SK-N-SH (cell line): ENCODE measurements at regions not wholly inside any gene's neighbourhood (a gene's known extent, or its start where the extent isn't known, plus 50 kb on each side); places are given as distances from the start of the nearest gene placed in this dataset.
A peak's percentile ranks its signal among the peaks of the same experiment; 100 is the strongest.

Source experiments
- CTCF ChIA-PET: fragments of 300-600, 350-600 bp; formaldehyde crosslinking; extraction: SDS; loops from one replicate; lab custom pipeline; 2021; lab: Yijun Ruan, JAX
- POLR2A ChIA-PET: fragments of 350-600 bp; sonication (Branson Sonifier 250); formaldehyde crosslinking; extraction: SDS; loops from one replicate; lab custom pipeline; 2020; ENCODE audit warnings: antibody characterized with exemption, inconsistent platforms; lab: Yijun Ruan, JAX
- DNase-seq: peaks from one replicate; pipeline ENCODE4 v3.0.0; 2012
- H2AFZ ChIP-seq: fragments of 200-600 bp; sonication (generic); 2 replicates; pipeline ENCODE4 v1.8.1; 2016; ENCODE audit warnings: antibody characterized with exemption, mild to moderate bottlenecking, low read depth
- H3F3A ChIP-seq: fragments of 200-600 bp; sonication (generic); replicated peaks from 2 replicates; pipeline ENCODE3; 2016; ENCODE audit warnings: antibody characterized with exemption, mild to moderate bottlenecking; ENCODE audit not compliant: insufficient read depth
- H3K27ac ChIP-seq, 2 experiments: fragments of 200-500 bp in 1 of 2; fragments of 200-600 bp in 1 of 2; sonication (Bioruptor generic) in 1 of 2; sonication (generic), shearing (Covaris generic) in 1 of 2; 2 replicates each; pipeline versions ENCODE4 v1.5.1 to v1.6.1; 2014 to 2016; ENCODE audit warnings: low read depth in 2 of 2, inconsistent platforms in 1 of 2, low read length in 1 of 2, mild to moderate bottlenecking in 1 of 2, mixed read lengths in 1 of 2
- H3K27me3 ChIP-seq: fragments of 200-600 bp; sonication (generic), shearing (Covaris generic); 2 replicates; pipeline ENCODE4 v1.6.1; 2016; ENCODE audit warnings: mixed run types; ENCODE audit not compliant: insufficient read depth
- H3K36me3 ChIP-seq, 2 experiments: fragments of 200-500 bp in 1 of 2; fragments of 200-600 bp in 1 of 2; sonication (Bioruptor generic) in 1 of 2; sonication (generic) in 1 of 2; replicated peaks in 1 of 2; 2 replicates each; pipeline versions ENCODE3 to v1.5.1; 2014 to 2016; ENCODE audit warnings: low read length in 1 of 2, mild to moderate bottlenecking in 1 of 2; ENCODE audit not compliant: insufficient read depth in 2 of 2, control insufficient read depth in 1 of 2
- H3K4me1 ChIP-seq, 2 experiments: fragments of 200-500 bp in 1 of 2; fragments of 200-600 bp in 1 of 2; sonication (Bioruptor generic) in 1 of 2; sonication (generic), shearing (Covaris generic) in 1 of 2; 2 replicates each; pipeline versions ENCODE4 v1.5.1 to v1.6.1; 2014 to 2016; ENCODE audit warnings: low read depth in 1 of 2, low read length in 1 of 2, mixed run types in 1 of 2; ENCODE audit not compliant: insufficient read depth in 2 of 2, control insufficient read depth in 1 of 2
- H3K4me2 ChIP-seq: fragments of 200-600 bp; sonication (generic), shearing (Covaris generic); 2 replicates; pipeline ENCODE4 v1.6.1; 2017; ENCODE audit warnings: mixed run types
- H3K4me3 ChIP-seq, 2 experiments: fragments of 200-500 bp in 1 of 2; fragments of 200-600 bp in 1 of 2; sonication (Bioruptor generic) in 1 of 2; sonication (generic), shearing (Covaris generic) in 1 of 2; 2 replicates each; pipeline versions ENCODE4 v1.5.1 to v1.8.1; 2014 to 2016; ENCODE audit warnings: low read depth in 2 of 2, inconsistent platforms in 1 of 2, low read length in 1 of 2, mild to moderate bottlenecking in 1 of 2, mixed read lengths in 1 of 2, moderate library complexity in 1 of 2
- H3K79me2 ChIP-seq: fragments of 200-600 bp; sonication (generic); 2 replicates; pipeline ENCODE4 v1.8.1; 2017; ENCODE audit warnings: mild to moderate bottlenecking; ENCODE audit not compliant: insufficient read depth
- H3K9ac ChIP-seq: fragments of 200-600 bp; sonication (generic); 2 replicates; pipeline ENCODE4 v1.6.1; 2017; ENCODE audit warnings: mixed run types
- H3K9me2 ChIP-seq: fragments of 200-600 bp; sonication (generic); 2 replicates; pipeline ENCODE4 v1.6.1; 2017; ENCODE audit warnings: mixed run types
- H3K9me3 ChIP-seq: fragments of 200-600 bp; sonication (generic); 2 replicates; pipeline ENCODE4 v1.6.1; 2017; ENCODE audit warnings: mixed run types, mild to moderate bottlenecking, moderate library complexity
- H4K20me1 ChIP-seq: fragments of 200-600 bp; sonication (generic); 2 replicates; pipeline ENCODE4 v1.6.1; 2017; ENCODE audit warnings: mild to moderate bottlenecking, mixed run types; ENCODE audit not compliant: insufficient read depth
- CHD2 ChIP-seq: fragments of 150-350 bp; IDR thresholded peaks from 2 replicates; pipeline ENCODE4 v1.6.1; 2018; ENCODE audit warnings: low read length; ENCODE audit not compliant: partially characterized antibody
- EP300 ChIP-seq, 2 experiments: IDR thresholded peaks; 2 replicates each; pipeline versions ENCODE4 v1.4.0 to v1.6.1; 2012; ENCODE audit warnings: borderline replicate concordance in 1 of 2, low read depth in 1 of 2, low read length in 1 of 2
- FOSL2 ChIP-seq: IDR thresholded peaks from 2 replicates; pipeline ENCODE4 v1.4.0; 2012; ENCODE audit warnings: low read depth, mild to moderate bottlenecking, moderate library complexity, borderline replicate concordance
- FOXJ3 ChIP-seq: sonication (generic); formaldehyde crosslinking; IDR thresholded peaks from 2 replicates; pipeline ENCODE4 v1.5.1; 2020; ENCODE audit warnings: mild to moderate bottlenecking, missing genetic modification reagents
- FOXM1 ChIP-seq: IDR thresholded peaks from 2 replicates; pipeline ENCODE4 v1.4.0; 2012; ENCODE audit warnings: low read depth, mild to moderate bottlenecking
- GABPA ChIP-seq: IDR thresholded peaks from 2 replicates; pipeline ENCODE4 v1.4.0; 2012; ENCODE audit warnings: low read depth, mild to moderate bottlenecking
- JUND ChIP-seq: IDR thresholded peaks from 2 replicates; pipeline ENCODE4 v1.4.0; 2012
- MEF2A ChIP-seq: IDR thresholded peaks from 2 replicates; pipeline ENCODE4 v1.4.0; 2012; ENCODE audit warnings: low read depth, borderline replicate concordance
- MXI1 ChIP-seq: IDR thresholded peaks from 2 replicates; pipeline ENCODE4 v1.6.1; 2012; ENCODE audit warnings: mild to moderate bottlenecking, low read depth, low read length, improper control_type of control experiment
- NFIC ChIP-seq: IDR thresholded peaks from 2 replicates; pipeline ENCODE4 v1.4.0; 2012; ENCODE audit warnings: borderline replicate concordance
- NRF1 ChIP-seq: IDR thresholded peaks from 2 replicates; pipeline ENCODE4 v1.6.1; 2012; ENCODE audit warnings: low read depth, mild to moderate bottlenecking, low read length
- RAD21 ChIP-seq: IDR thresholded peaks from 2 replicates; pipeline ENCODE4 v1.6.1; 2012; ENCODE audit warnings: mild to moderate bottlenecking, low read length
- RXRA ChIP-seq: IDR thresholded peaks from 2 replicates; pipeline ENCODE4 v1.4.0; 2012; ENCODE audit warnings: low read depth, mild to moderate bottlenecking, borderline replicate concordance
- SIN3A ChIP-seq: IDR thresholded peaks from 2 replicates; pipeline ENCODE4 v1.6.1; 2012; ENCODE audit warnings: low read depth, mild to moderate bottlenecking, low read length, moderate library complexity, borderline replicate concordance
- WGBS: methylation state at CpG from one replicate; pipeline ENCODE4 v1.1.6; 2017; ENCODE audit warnings: low lambda C conversion rate; 5-methylcytosine and 5-hydroxymethylcytosine counted together
- TF ChIP-seq, protein P1 (sequence below): IDR thresholded peaks from 2 replicates; pipeline ENCODE4 v1.4.0; 2012; ENCODE audit warnings: low read depth, borderline replicate concordance
- TF ChIP-seq, protein P2 (sequence below): IDR thresholded peaks from 2 replicates; pipeline ENCODE4; 2012
- TF ChIP-seq, protein P3 (sequence below): fragments of 200-600 bp; sonication (generic); IDR thresholded peaks from 2 replicates; pipeline ENCODE4 v1.6.1; 2017; ENCODE audit warnings: antibody characterized with exemption, mild to moderate bottlenecking, moderate library complexity
- TF ChIP-seq, protein P4 (sequence below): fragments of 150-350 bp; IDR thresholded peaks from 2 replicates; pipeline ENCODE4 v1.6.1; 2016; ENCODE audit warnings: mild to moderate bottlenecking, low read depth, low read length
- TF ChIP-seq, protein P5 (sequence below): IDR thresholded peaks from 2 replicates; pipeline ENCODE4 v1.6.1; 2012; ENCODE audit warnings: mild to moderate bottlenecking, low read depth, low read length, moderate library complexity
- TF ChIP-seq, protein P6 (sequence below): IDR thresholded peaks from 2 replicates; pipeline ENCODE4 v1.4.0; 2012; ENCODE audit warnings: low read depth

DNA sequence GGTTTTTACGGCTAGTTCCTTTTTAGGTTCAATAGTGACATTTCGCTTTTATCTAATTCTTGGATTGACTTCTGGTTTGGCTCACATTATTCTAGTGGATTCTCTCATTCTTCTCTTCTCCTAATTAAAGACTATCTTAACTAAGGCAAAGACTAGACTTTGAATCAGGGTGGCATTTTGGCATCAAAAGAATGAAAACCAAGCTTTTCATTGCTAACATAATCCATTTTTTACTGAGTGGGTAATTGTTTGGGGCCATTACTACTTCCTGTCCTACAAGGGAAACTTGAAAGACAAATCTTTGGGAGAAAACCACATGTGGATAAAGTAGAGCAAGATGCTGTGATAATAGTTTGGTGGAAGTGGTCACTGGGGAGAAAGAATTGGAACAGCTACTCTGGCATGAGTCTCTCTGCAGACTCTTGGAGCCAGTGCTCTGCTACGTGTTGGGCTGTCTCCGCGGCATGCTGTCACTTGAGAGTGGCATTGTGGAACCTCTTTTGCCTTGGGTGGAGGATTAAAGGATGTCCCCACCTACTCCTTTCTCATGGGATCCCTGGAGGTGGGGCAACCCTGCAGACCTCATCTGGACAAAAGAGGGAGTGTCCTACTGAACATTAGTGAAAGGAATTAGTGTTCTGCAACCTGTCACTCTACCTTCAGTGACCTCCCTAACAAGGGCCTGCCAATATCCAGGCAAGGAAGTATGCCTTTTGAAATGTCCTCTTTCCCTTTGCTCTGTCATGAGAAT, 280.4 kb downstream of the PSAT1 start (continued):
- TF ChIP-seq JUND = no peak
- TF ChIP-seq, all 33 proteins: peak for 0

DNA sequence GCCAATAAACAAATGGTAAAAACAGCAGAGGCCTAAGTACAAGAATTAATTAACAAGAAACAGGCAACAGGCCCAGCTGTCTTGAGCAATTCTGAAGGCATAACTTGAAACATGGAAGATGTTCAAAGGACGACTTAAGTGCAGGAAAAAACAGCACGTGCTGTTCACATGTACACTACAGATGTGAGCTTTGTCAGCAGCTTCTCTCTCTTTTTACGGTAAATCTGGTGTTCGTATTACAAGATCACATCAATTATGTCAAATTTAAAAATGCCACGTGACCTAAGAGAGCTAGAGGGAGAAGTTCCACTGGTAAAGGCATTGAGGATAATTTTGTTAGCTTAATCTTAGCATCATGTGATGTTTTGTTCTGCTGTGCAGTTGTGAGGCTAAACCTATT, 281.1 kb downstream of the PSAT1 start:
- Histone ChIP-seq H3K9me3 (no peaks in the 10 kb centered on the region), H3K9ac (no peak overlapping the region), H3K79me2 (no peaks in the 10 kb centered on the region), H2AFZ (no peak overlapping the region; the same call in 1 of the 2 replicates), H3K27me3 (no peaks in the 10 kb centered on the region), H3K27ac (peak overlapping the region in 1 of 2 experiments; percentile 82; a peak in 2 of 4 replicates), H3K4me2 (no peak overlapping the region), H3K4me3 (no peak overlapping the region), H4K20me1 (no peaks in the 10 kb centered on the region), H3F3A (no peaks in the 10 kb centered on the region), H3K36me3 (no peaks in the 10 kb centered on the region), H3K4me1 (peaks cover 3 to 8% of the 10 kb centered on the region in 2 experiments; a peak in 2 of 4 replicates), H3K9me2 (no peaks in the 10 kb centered on the region)
- ChIA-PET CTCF (interaction anchor here (0.9 to 1.0 kb wide), 2 partner anchors 139 to 140 kb away, joined by 3 to 4 read pairs; no protein-coding TSS in a partner anchor), POLR2A (no interaction called here)
- DNase-seq = no peak
- 47% methylated on average over 5 of the region's 5 CpGs for WGBS
- TF ChIP-seq RXRA = no peak
- TF ChIP-seq, protein P1, sequence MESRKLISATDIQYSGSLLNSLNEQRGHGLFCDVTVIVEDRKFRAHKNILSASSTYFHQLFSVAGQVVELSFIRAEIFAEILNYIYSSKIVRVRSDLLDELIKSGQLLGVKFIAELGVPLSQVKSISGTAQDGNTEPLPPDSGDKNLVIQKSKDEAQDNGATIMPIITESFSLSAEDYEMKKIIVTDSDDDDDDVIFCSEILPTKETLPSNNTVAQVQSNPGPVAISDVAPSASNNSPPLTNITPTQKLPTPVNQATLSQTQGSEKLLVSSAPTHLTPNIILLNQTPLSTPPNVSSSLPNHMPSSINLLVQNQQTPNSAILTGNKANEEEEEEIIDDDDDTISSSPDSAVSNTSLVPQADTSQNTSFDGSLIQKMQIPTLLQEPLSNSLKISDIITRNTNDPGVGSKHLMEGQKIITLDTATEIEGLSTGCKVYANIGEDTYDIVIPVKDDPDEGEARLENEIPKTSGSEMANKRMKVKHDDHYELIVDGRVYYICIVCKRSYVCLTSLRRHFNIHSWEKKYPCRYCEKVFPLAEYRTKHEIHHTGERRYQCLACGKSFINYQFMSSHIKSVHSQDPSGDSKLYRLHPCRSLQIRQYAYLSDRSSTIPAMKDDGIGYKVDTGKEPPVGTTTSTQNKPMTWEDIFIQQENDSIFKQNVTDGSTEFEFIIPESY = no peak
- TF ChIP-seq NRF1 = no peak
- TF ChIP-seq, protein P2, sequence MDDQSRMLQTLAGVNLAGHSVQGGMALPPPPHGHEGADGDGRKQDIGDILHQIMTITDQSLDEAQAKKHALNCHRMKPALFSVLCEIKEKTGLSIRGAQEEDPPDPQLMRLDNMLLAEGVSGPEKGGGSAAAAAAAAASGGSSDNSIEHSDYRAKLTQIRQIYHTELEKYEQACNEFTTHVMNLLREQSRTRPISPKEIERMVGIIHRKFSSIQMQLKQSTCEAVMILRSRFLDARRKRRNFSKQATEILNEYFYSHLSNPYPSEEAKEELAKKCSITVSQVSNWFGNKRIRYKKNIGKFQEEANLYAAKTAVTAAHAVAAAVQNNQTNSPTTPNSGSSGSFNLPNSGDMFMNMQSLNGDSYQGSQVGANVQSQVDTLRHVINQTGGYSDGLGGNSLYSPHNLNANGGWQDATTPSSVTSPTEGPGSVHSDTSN = no peak
- TF ChIP-seq FOXM1 = no peak
- TF ChIP-seq, protein P3, sequence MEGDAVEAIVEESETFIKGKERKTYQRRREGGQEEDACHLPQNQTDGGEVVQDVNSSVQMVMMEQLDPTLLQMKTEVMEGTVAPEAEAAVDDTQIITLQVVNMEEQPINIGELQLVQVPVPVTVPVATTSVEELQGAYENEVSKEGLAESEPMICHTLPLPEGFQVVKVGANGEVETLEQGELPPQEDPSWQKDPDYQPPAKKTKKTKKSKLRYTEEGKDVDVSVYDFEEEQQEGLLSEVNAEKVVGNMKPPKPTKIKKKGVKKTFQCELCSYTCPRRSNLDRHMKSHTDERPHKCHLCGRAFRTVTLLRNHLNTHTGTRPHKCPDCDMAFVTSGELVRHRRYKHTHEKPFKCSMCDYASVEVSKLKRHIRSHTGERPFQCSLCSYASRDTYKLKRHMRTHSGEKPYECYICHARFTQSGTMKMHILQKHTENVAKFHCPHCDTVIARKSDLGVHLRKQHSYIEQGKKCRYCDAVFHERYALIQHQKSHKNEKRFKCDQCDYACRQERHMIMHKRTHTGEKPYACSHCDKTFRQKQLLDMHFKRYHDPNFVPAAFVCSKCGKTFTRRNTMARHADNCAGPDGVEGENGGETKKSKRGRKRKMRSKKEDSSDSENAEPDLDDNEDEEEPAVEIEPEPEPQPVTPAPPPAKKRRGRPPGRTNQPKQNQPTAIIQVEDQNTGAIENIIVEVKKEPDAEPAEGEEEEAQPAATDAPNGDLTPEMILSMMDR = no peak
- TF ChIP-seq EP300 (IDR thresholded peaks at IDR 0.05; ENCODE audit: borderline replicate concordance in 1 of 2, low read depth in 1 of 2, low read length in 1 of 2) = peak in 1 of 2 experiments; percentile 75; a peak in 2 of 4 replicates
- TF ChIP-seq NFIC = no peak
- no peak for TF ChIP-seq RAD21
- no peak for TF ChIP-seq SIN3A
- TF ChIP-seq JUND = no peak
- TF ChIP-seq GABPA = no peak
- TF ChIP-seq FOSL2 = no peak
- no peak for TF ChIP-seq MEF2A
- peak; percentile 87; the same call in 1 of the 2 replicates for TF ChIP-seq MXI1
- TF ChIP-seq, protein P4, sequence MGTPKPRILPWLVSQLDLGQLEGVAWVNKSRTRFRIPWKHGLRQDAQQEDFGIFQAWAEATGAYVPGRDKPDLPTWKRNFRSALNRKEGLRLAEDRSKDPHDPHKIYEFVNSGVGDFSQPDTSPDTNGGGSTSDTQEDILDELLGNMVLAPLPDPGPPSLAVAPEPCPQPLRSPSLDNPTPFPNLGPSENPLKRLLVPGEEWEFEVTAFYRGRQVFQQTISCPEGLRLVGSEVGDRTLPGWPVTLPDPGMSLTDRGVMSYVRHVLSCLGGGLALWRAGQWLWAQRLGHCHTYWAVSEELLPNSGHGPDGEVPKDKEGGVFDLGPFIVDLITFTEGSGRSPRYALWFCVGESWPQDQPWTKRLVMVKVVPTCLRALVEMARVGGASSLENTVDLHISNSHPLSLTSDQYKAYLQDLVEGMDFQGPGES = no peak
- TF ChIP-seq, protein P5, sequence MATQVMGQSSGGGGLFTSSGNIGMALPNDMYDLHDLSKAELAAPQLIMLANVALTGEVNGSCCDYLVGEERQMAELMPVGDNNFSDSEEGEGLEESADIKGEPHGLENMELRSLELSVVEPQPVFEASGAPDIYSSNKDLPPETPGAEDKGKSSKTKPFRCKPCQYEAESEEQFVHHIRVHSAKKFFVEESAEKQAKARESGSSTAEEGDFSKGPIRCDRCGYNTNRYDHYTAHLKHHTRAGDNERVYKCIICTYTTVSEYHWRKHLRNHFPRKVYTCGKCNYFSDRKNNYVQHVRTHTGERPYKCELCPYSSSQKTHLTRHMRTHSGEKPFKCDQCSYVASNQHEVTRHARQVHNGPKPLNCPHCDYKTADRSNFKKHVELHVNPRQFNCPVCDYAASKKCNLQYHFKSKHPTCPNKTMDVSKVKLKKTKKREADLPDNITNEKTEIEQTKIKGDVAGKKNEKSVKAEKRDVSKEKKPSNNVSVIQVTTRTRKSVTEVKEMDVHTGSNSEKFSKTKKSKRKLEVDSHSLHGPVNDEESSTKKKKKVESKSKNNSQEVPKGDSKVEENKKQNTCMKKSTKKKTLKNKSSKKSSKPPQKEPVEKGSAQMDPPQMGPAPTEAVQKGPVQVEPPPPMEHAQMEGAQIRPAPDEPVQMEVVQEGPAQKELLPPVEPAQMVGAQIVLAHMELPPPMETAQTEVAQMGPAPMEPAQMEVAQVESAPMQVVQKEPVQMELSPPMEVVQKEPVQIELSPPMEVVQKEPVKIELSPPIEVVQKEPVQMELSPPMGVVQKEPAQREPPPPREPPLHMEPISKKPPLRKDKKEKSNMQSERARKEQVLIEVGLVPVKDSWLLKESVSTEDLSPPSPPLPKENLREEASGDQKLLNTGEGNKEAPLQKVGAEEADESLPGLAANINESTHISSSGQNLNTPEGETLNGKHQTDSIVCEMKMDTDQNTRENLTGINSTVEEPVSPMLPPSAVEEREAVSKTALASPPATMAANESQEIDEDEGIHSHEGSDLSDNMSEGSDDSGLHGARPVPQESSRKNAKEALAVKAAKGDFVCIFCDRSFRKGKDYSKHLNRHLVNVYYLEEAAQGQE = no peak
- TF ChIP-seq CHD2 = no peak
- TF ChIP-seq, protein P6, sequence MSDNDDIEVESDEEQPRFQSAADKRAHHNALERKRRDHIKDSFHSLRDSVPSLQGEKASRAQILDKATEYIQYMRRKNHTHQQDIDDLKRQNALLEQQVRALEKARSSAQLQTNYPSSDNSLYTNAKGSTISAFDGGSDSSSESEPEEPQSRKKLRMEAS = no peak
- no peak for TF ChIP-seq FOXJ3 (CRISPR knock-in tag)
